Fibroblast of villous mesenchyme (primary cell): ENCODE measurements at regions not wholly inside any gene's neighbourhood (a gene's known extent, or its start where the extent isn't known, plus 50 kb on each side); places are given as distances from the start of the nearest gene placed in this dataset.

Experiments used
- DNase-seq: peaks from one replicate; pipeline ENCODE4 v3.0.0-alpha.2; 2010; ENCODE audit warnings: low read depth
- H3K4me3 ChIP-seq: 2 replicates; pipeline ENCODE4 v1.5.1; 2011; ENCODE audit warnings: low read depth, mild to moderate bottlenecking, low read length
- CTCF ChIP-seq: IDR thresholded peaks from 2 replicates; pipeline ENCODE4 v1.5.1; 2012; ENCODE audit warnings: low read depth, mild to moderate bottlenecking, low read length; ENCODE audit not compliant: insufficient read depth

GRCh38 chr4:134812611-134813010 lies 611.0 kb upstream of the PABPC4L start:
- no peak for TF ChIP-seq CTCF
- H3K4me3 ChIP-seq = no peak overlapping the region
- no peak for DNase-seq

GRCh38 chr4:134807231-134807745 lies 605.7 kb upstream of the PABPC4L start:
- no peak for DNase-seq
- TF ChIP-seq CTCF = no peak
- no peak overlapping the region for H3K4me3 ChIP-seq

GRCh38 chr4:134798573-134798972 lies 597.0 kb upstream of the PABPC4L start:
- TF ChIP-seq CTCF = no peak
- DNase-seq = no peak
- H3K4me3 ChIP-seq = no peak overlapping the region

GRCh38 chr4:134787315-134787714 lies 585.7 kb upstream of the PABPC4L start:
- no peak for TF ChIP-seq CTCF
- no peak for DNase-seq
- H3K4me3 ChIP-seq = no peak overlapping the region

- H3K4me3 ChIP-seq = no peak overlapping the region
- TF ChIP-seq CTCF = no peak
- no peak for DNase-seq
Observed at GRCh38 chr4:134780244-134780643, 578.7 kb upstream of the PABPC4L start.

GRCh38 chr4:134777606-134778005 lies 576.0 kb upstream of the PABPC4L start:
- TF ChIP-seq CTCF = no peak
- no peak overlapping the region for H3K4me3 ChIP-seq
- no peak for DNase-seq

GRCh38 chr4:134773497-134774000 lies 572.0 kb upstream of the PABPC4L start:
- no peak for DNase-seq
- no peak for TF ChIP-seq CTCF

More at GRCh38 chr4:134773497-134774000, 572.0 kb upstream of the PABPC4L start:
- H3K4me3 ChIP-seq = no peak overlapping the region
